Stimulated activated CD4-positive, alpha-beta T cell treated with anti-CD3 and anti-CD28 coated beads, TNF-alpha, amount 100 ng/mL, for 4 hours (primary cell): ENCODE measurements at regions not wholly inside any gene's neighbourhood (a gene's known extent, or its start where the extent isn't known, plus 50 kb on each side); places are given as distances from the start of the nearest gene placed in this dataset.

Source experiments
- DNase-seq, 3 experiments: peaks; one replicate each; pipeline ENCODE4 v3.0.0-alpha.2; 2020; ENCODE audit warnings: low read depth in 3 of 3

- DNase-seq: no peak
These were observed 52.0 kb downstream of the MAGEF1 start for GRCh38 chr3:184659797-184660301.

GRCh38 chr3:184658223-184658928 is 53.5 kb downstream of the MAGEF1 start:
- DNase-seq: no peak

GRCh38 chr3:184656829-184657681 is 54.8 kb downstream of the MAGEF1 start:
- DNase-seq: no peak

GRCh38 chr3:184656458-184656828 is 55.4 kb downstream of the MAGEF1 start:
- no peak for DNase-seq

GRCh38 chr3:184655597-184655996 is 56.3 kb downstream of the MAGEF1 start:
- no peak for DNase-seq

- DNase-seq: no peak
These were observed 57.5 kb downstream of the MAGEF1 start for GRCh38 chr3:184654375-184654774.

GRCh38 chr3:184652465-184652864 is 59.4 kb downstream of the MAGEF1 start:
- DNase-seq: no peak

GRCh38 chr3:184651904-184652303 is 60.0 kb downstream of the MAGEF1 start:
- no peak for DNase-seq

- DNase-seq: no peak
These were observed 63.2 kb downstream of the MAGEF1 start for GRCh38 chr3:184648636-184649035.

GRCh38 chr3:184647405-184647936 is 64.4 kb downstream of the MAGEF1 start:
- DNase-seq: no peak

GRCh38 chr3:184645336-184645735 is 66.5 kb downstream of the MAGEF1 start:
- no peak for DNase-seq

GRCh38 chr3:184643442-184643841 is 68.4 kb downstream of the MAGEF1 start:
- DNase-seq: no peak

- DNase-seq: no peak
These were observed 69.1 kb downstream of the MAGEF1 start for GRCh38 chr3:184642631-184643285.

- DNase-seq: no peak
These were observed 70.4 kb downstream of the MAGEF1 start for GRCh38 chr3:184641430-184641829.

- no peak for DNase-seq
These were observed 72.5 kb downstream of the MAGEF1 start for GRCh38 chr3:184639351-184639750.

GRCh38 chr3:184637705-184638104 is 74.2 kb downstream of the MAGEF1 start:
- no peak for DNase-seq

GRCh38 chr3:184636741-184637316 is 75.0 kb downstream of the MAGEF1 start:
- peak in 1 of 3 experiments; percentile 1 for DNase-seq

GRCh38 chr3:184635774-184636173 is 74.2 kb downstream of the EPHB3 start:
- DNase-seq: no peak

- DNase-seq: no peak
These were observed 73.5 kb downstream of the EPHB3 start for GRCh38 chr3:184635126-184635525.

- no peak for DNase-seq
These were observed 71.6 kb downstream of the EPHB3 start for GRCh38 chr3:184633237-184633579.

- DNase-seq: no peak
These were observed 71.1 kb downstream of the EPHB3 start for GRCh38 chr3:184632551-184633236.
